ENCODE measurements at regions not wholly inside any gene's neighbourhood (a gene's known extent, or its start where the extent isn't known, plus 50 kb on each side); places are given as distances from the start of the nearest gene placed in this dataset.

- H3K27ac ChIP-seq (replicated peaks), result no peak overlapping the region
- no peak for DNase-seq (ENCODE audit: low read depth in 1 of 2, low spot score in 1 of 2)
- no peak for TF ChIP-seq CTCF (IDR thresholded peaks at IDR 0.05; ENCODE audit: insufficient read depth, low read length)
- H3K4me3 ChIP-seq (replicated peaks; ENCODE audit: insufficient read depth, low read length), result no peak overlapping the region
- H3K27me3 ChIP-seq (ENCODE audit: insufficient read depth, poor library complexity, severe bottlenecking), result no peaks in the 10 kb centered on the region
These were observed 201.2 kb downstream of the DAD1 start for GRCh38 chr14:22387776-22388241.

- Histone ChIP-seq H3K4me3 (replicated peaks; ENCODE audit: insufficient read depth, low read length) (no peak overlapping the region), H3K27ac (replicated peaks) (no peak overlapping the region), H3K27me3 (ENCODE audit: insufficient read depth, poor library complexity, severe bottlenecking) (no peaks in the 10 kb centered on the region)
- TF ChIP-seq REST (IDR thresholded peaks at IDR 0.05; ENCODE audit: insufficient replicate concordance, low read depth) (no peak), CTCF (IDR thresholded peaks at IDR 0.05; ENCODE audit: insufficient read depth, low read length) (no peak), SPI1 (IDR thresholded peaks at IDR 0.05; ENCODE audit: borderline replicate concordance, low read depth) (no peak), GABPA (IDR thresholded peaks at IDR 0.05; ENCODE audit: low read depth) (no peak)
- peak; percentile 42 to 75 for DNase-seq (ENCODE audit: low read depth in 1 of 2, low spot score in 1 of 2)
These were observed 201.9 kb downstream of the DAD1 start for GRCh38 chr14:22386924-22387775.

- Histone ChIP-seq H3K4me3 (replicated peaks; ENCODE audit: insufficient read depth, low read length) (no peak overlapping the region), H3K27ac (replicated peaks) (no peak overlapping the region), H3K27me3 (ENCODE audit: insufficient read depth, poor library complexity, severe bottlenecking) (no peaks in the 10 kb centered on the region)
- DNase-seq (ENCODE audit: low read depth in 1 of 2, low spot score in 1 of 2), result no peak
- TF ChIP-seq REST (IDR thresholded peaks at IDR 0.05; ENCODE audit: insufficient replicate concordance, low read depth), result no peak
- TF ChIP-seq GABPA (IDR thresholded peaks at IDR 0.05; ENCODE audit: low read depth), result no peak
- TF ChIP-seq CTCF (IDR thresholded peaks at IDR 0.05; ENCODE audit: insufficient read depth, low read length), result no peak
- no peak for TF ChIP-seq POLR2AphosphoS5 (IDR thresholded peaks at IDR 0.05; ENCODE audit: low read depth)
- TF ChIP-seq SPI1 (IDR thresholded peaks at IDR 0.05; ENCODE audit: borderline replicate concordance, low read depth), result no peak
These were observed 204.0 kb downstream of the DAD1 start for GRCh38 chr14:22384974-22385526.
